ENCODE measurements at regions not wholly inside any gene's neighbourhood (a gene's known extent, or its start where the extent isn't known, plus 50 kb on each side); places are given as distances from the start of the nearest gene placed in this dataset.

- TF ChIP-seq CTCF (IDR thresholded peaks at IDR 0.05): no peak
These were observed 169.5 kb upstream of the UFM1 start for GRCh38 chr13:38180126-38180525.

- TF ChIP-seq CTCF (IDR thresholded peaks at IDR 0.05): no peak
These were observed 173.0 kb upstream of the UFM1 start for GRCh38 chr13:38176664-38177063.

GRCh38 chr13:38173403-38173802 is 176.2 kb upstream of the UFM1 start:
- no peak for TF ChIP-seq CTCF (IDR thresholded peaks at IDR 0.05)

GRCh38 chr13:38167164-38167822 is 182.4 kb upstream of the UFM1 start:
- TF ChIP-seq CTCF (IDR thresholded peaks at IDR 0.05): no peak

GRCh38 chr13:38166116-38166515 is 183.5 kb upstream of the UFM1 start:
- TF ChIP-seq CTCF (IDR thresholded peaks at IDR 0.05): no peak

- no peak for TF ChIP-seq CTCF (IDR thresholded peaks at IDR 0.05)
These were observed 189.5 kb upstream of the UFM1 start for GRCh38 chr13:38160131-38160530.

- TF ChIP-seq CTCF (IDR thresholded peaks at IDR 0.05): no peak
These were observed 189.9 kb upstream of the UFM1 start for GRCh38 chr13:38159710-38160109.

- TF ChIP-seq CTCF (IDR thresholded peaks at IDR 0.05): no peak
These were observed 202.6 kb upstream of the UFM1 start for GRCh38 chr13:38147050-38147449.

Data from LNCAP (cell line).